Neural cell (in vitro differentiated cells): ENCODE measurements at regions not wholly inside any gene's neighbourhood (a gene's known extent, or its start where the extent isn't known, plus 50 kb on each side); places are given as distances from the start of the nearest gene placed in this dataset.

Experiments
- H2AFZ ChIP-seq: fragments of 200-600, 300-800 bp; sonication (generic), shearing (Covaris generic); 2 replicates; pipeline ENCODE4 v1.6.0; 2014; ENCODE audit warnings: low read depth, mild to moderate bottlenecking, antibody characterized with exemption, low read length, moderate library complexity
- H3F3A ChIP-seq: fragments of 200-600 bp; shearing (Covaris generic); 2 replicates; pipeline ENCODE4 v1.6.1; 2016; ENCODE audit warnings: mild to moderate bottlenecking, moderate library complexity, mixed read lengths, antibody characterized with exemption, low read length; ENCODE audit not compliant: insufficient read depth, poor library complexity, severe bottlenecking
- H3K27ac ChIP-seq: fragments of 200-600, 300-800 bp; sonication (generic), shearing (Covaris generic); 2 replicates; pipeline ENCODE4 v1.5.1; 2014; ENCODE audit warnings: mild to moderate bottlenecking, low read length, moderate library complexity
- H3K27me3 ChIP-seq: fragments of 300-800, 200-600 bp; sonication (generic), shearing (Covaris generic); 2 replicates; pipeline ENCODE4 v1.6.0; 2014; ENCODE audit warnings: mild to moderate bottlenecking, low read depth, low read length, moderate library complexity; ENCODE audit not compliant: insufficient read depth
- H3K36me3 ChIP-seq: fragments of 300-800, 200-600 bp; sonication (generic), shearing (Covaris generic); 2 replicates; pipeline ENCODE4 v1.5.1; 2014; ENCODE audit warnings: mild to moderate bottlenecking, antibody characterized with exemption, low read length, moderate library complexity; ENCODE audit not compliant: insufficient read depth
- H3K4me2 ChIP-seq: fragments of 300-800, 200-600 bp; sonication (generic), shearing (Covaris generic); 2 replicates; pipeline ENCODE4 v1.6.0; 2014; ENCODE audit warnings: mild to moderate bottlenecking, low read length
- H3K4me3 ChIP-seq: fragments of 300-800, 200-600 bp; sonication (generic), shearing (Covaris generic); 2 replicates; pipeline ENCODE4 v1.5.1; 2014; ENCODE audit warnings: mild to moderate bottlenecking, low read length, moderate library complexity
- H3K79me2 ChIP-seq: fragments of 200-600 bp; shearing (Covaris generic); replicated peaks from 2 replicates; pipeline ENCODE4 v1.6.0; 2014; ENCODE audit warnings: mild to moderate bottlenecking, low read length, moderate library complexity; ENCODE audit not compliant: insufficient read depth
- H3K9ac ChIP-seq: fragments of 300-800, 200-600 bp; sonication (generic), shearing (Covaris generic); 2 replicates; pipeline ENCODE4 v1.6.1; 2016; ENCODE audit warnings: mild to moderate bottlenecking, low read length, mixed read lengths
- H3K9me2 ChIP-seq: fragments of 200-600 bp; shearing (Covaris generic); 2 replicates; pipeline ENCODE4 v1.6.1; 2016; ENCODE audit warnings: mild to moderate bottlenecking, low read length, mixed read lengths; ENCODE audit not compliant: insufficient read depth
- H3K9me3 ChIP-seq: fragments of 200-600, 300-800 bp; sonication (generic), shearing (Covaris generic); 2 replicates; pipeline ENCODE4 v1.6.1; 2016; ENCODE audit warnings: mild to moderate bottlenecking, mixed run types, low read length, moderate library complexity, mixed read lengths
- H4K20me1 ChIP-seq: fragments of 200-600 bp; shearing (Covaris generic); 2 replicates; pipeline ENCODE4 v1.6.1; 2016; ENCODE audit warnings: mild to moderate bottlenecking, mixed run types; ENCODE audit not compliant: insufficient read depth
- CTCF ChIP-seq: fragments of 450-650 bp; IDR thresholded peaks from 2 replicates; pipeline ENCODE4 v1.5.1; 2014; ENCODE audit warnings: antibody characterized with exemption, mild to moderate bottlenecking, moderate library complexity; ENCODE audit not compliant: poor library complexity, severe bottlenecking
- EP300 ChIP-seq: fragments of 450-650 bp; conservative IDR thresholded peaks from 2 replicates; pipeline ENCODE4 v1.6.1; 2014; ENCODE audit warnings: antibody characterized with exemption, mild to moderate bottlenecking, moderate library complexity; ENCODE audit not compliant: poor library complexity, severe bottlenecking
- EZH2 ChIP-seq: fragments of 200-600, 300-800 bp; shearing (Covaris generic), sonication (generic); IDR thresholded peaks from 2 replicates; pipeline ENCODE4 v1.6.1; 2014; ENCODE audit warnings: antibody characterized with exemption, low read length, borderline replicate concordance, mild to moderate bottlenecking; ENCODE audit not compliant: insufficient read depth, poor library complexity, severe bottlenecking
- MXI1 ChIP-seq: fragments of 450-650 bp; conservative IDR thresholded peaks from 2 replicates; pipeline ENCODE4 v1.6.1; 2014; ENCODE audit warnings: antibody characterized with exemption, mild to moderate bottlenecking; ENCODE audit not compliant: poor library complexity, severe bottlenecking
- POLR2AphosphoS5 ChIP-seq: IDR thresholded peaks from 2 replicates; pipeline ENCODE4 v1.6.1; 2012
- RAD21 ChIP-seq: fragments of 450-650 bp; conservative IDR thresholded peaks from 2 replicates; pipeline ENCODE4 v1.6.1; 2014; ENCODE audit warnings: antibody characterized with exemption, mild to moderate bottlenecking, moderate library complexity
- REST ChIP-seq: IDR thresholded peaks from 2 replicates; pipeline ENCODE4 v1.6.1; 2012; ENCODE audit warnings: borderline replicate concordance
- SMC3 ChIP-seq: fragments of 450-650 bp; conservative IDR thresholded peaks from 2 replicates; pipeline ENCODE4 v1.6.1; 2014; ENCODE audit warnings: antibody characterized with exemption, mild to moderate bottlenecking, moderate library complexity; ENCODE audit not compliant: poor library complexity
- TAF1 ChIP-seq: IDR thresholded peaks from 2 replicates; pipeline ENCODE4 v1.6.1; 2012; ENCODE audit warnings: low read depth

DNA sequence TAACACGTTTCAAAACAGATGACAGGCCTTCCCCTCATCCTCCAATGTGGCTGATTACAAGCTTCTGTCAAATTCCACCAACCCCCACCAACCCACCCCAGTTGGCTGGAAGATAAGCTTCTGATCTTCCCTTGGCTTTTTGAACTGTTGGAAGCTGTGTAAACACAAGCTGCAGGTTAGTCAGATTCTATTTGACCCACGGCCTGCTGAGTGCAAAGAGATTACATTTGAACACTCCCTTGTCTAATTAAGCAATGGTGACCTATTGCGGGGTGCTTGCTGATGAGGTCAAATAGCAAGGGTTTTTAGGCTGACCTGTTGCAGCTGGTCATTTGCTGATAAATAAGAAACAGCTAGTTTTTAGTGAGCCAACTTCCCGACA, 379.7 kb downstream of the BMP2 start:
- Histone ChIP-seq H3K9me2 (no peaks in the 10 kb centered on the region), H2AFZ (no peak overlapping the region), H4K20me1 (no peaks in the 10 kb centered on the region), H3K27me3 (no peaks in the 10 kb centered on the region), H3K4me3 (no peak overlapping the region), H3K27ac (no peak overlapping the region), H3K4me2 (no peak overlapping the region), H3F3A (no peaks in the 10 kb centered on the region), H3K79me2 (no peaks in the 10 kb centered on the region), H3K9ac (no peak overlapping the region), H3K36me3 (no peaks in the 10 kb centered on the region), H3K9me3 (no peaks in the 10 kb centered on the region)
- TF ChIP-seq EP300 (no peak), REST (no peak), TAF1 (no peak), MXI1 (no peak), CTCF (no peak), EZH2 (no peak), POLR2AphosphoS5 (no peak), SMC3 (no peak), RAD21 (no peak)

GRCh38 chr20:7151676-7152470, 384.4 kb downstream of the BMP2 start:
- Histone ChIP-seq H3K9me3 (no peaks in the 10 kb centered on the region), H4K20me1 (no peaks in the 10 kb centered on the region), H3K36me3 (no peaks in the 10 kb centered on the region), H3F3A (no peaks in the 10 kb centered on the region), H3K4me2 (no peak overlapping the region), H3K9ac (no peak overlapping the region), H3K27ac (no peak overlapping the region), H2AFZ (no peak overlapping the region), H3K79me2 (no peaks in the 10 kb centered on the region), H3K4me3 (no peak overlapping the region), H3K9me2 (no peaks in the 10 kb centered on the region), H3K27me3 (no peaks in the 10 kb centered on the region)
- no peak for TF ChIP-seq POLR2AphosphoS5
- no peak for TF ChIP-seq EP300
- TF ChIP-seq REST: no peak
- no peak for TF ChIP-seq CTCF
- TF ChIP-seq RAD21: no peak
